Hematopoietic multipotent progenitor cell treated with erythropoietin and hydrocortisone succinate and interleukin-3 and kit ligand, for 17 days (in vitro differentiated cells): ENCODE measurements at regions not wholly inside any gene's neighbourhood (a gene's known extent, or its start where the extent isn't known, plus 50 kb on each side); places are given as distances from the start of the nearest gene placed in this dataset.
"Not testable (repeated sequence)": the region's sequence is repeated elsewhere in the genome, so short reads cannot be mapped to it uniquely, and the experiment has no call there.

Source experiments
- DNase-seq: peaks from one replicate; pipeline ENCODE4 v3.0.0-alpha.2; 2015; ENCODE audit warnings: low spot score

DNA sequence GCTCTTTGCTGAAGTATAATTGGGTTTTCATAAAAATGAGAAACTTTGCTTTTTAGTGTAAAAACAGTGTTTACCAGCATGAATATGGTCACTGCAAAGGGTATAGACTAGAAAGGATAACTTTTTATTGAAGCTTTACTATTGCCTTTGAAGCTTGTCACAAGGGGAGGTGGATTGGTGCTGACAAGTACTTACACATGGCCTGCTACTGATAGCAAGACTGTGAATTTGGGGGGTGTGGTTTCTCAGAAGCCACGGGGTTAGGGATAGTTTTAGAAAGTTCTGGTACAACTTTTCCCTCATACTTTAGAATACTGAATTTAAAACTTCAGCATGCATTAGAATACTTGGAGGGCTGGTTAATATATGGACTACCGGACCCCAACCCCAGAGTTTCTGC, 294.1 kb downstream of the SOCS6 start:
- DNase-seq = no peak

DNA sequence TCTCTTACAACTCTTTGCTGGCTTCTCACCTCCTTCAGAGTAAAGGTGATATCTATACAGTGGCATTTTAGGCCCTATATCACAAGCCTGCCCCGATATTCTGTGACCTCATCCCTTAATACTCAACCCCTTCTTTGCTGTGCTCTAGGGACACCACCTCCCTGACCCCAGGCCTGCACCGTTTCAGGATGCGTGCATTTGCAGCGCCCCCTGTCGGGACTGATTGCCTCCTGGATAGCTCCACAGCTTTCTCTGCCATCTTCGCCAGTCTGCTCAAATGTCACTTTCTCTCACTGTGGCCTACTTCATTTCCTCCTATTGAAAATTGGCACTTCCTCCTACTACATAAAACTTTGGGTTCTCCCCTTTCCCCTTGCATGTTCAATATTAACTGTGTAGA, 289.6 kb downstream of the SOCS6 start:
- no peak for DNase-seq

- DNase-seq = no peak
These were observed 288.2 kb downstream of the SOCS6 start for GRCh38 chr18:70577023-70577420.

GRCh38 chr18:70576276-70577022, 287.6 kb downstream of the SOCS6 start:
- no peak for DNase-seq

- DNase-seq = not testable (repeated sequence)
These were observed 286.1 kb downstream of the SOCS6 start for GRCh38 chr18:70574951-70575350.

DNA sequence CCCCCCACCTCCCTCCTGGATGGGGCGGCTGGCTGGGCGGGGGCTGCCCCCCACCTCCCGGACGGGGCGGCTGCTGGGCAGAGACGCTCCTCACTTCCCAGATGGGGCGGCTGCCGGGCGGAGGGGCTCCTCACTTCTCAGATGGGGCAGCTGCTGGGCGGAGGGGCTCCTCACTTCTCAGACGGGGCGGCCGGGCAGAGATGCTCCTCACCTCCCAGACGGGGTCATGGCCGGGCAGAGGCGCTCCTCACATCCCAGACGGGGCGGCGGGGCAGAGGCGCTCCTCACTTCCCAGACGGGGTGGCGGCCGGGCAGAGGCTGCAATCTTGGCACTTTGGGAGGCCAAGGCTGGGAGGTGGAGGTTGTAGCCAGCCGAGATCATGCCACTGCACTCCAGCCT, 280.8 kb downstream of the SOCS6 start:
- not testable (repeated sequence) for DNase-seq

- no peak for DNase-seq
These were observed 270.6 kb downstream of the SOCS6 start for GRCh38 chr18:70559446-70559845.

GRCh38 chr18:70558371-70558770, 269.5 kb downstream of the SOCS6 start:
- DNase-seq = no peak

GRCh38 chr18:70554854-70555445, 266.1 kb downstream of the SOCS6 start:
- DNase-seq = no peak

- DNase-seq = no peak
These were observed 265.1 kb downstream of the SOCS6 start for GRCh38 chr18:70553936-70554260.

DNA sequence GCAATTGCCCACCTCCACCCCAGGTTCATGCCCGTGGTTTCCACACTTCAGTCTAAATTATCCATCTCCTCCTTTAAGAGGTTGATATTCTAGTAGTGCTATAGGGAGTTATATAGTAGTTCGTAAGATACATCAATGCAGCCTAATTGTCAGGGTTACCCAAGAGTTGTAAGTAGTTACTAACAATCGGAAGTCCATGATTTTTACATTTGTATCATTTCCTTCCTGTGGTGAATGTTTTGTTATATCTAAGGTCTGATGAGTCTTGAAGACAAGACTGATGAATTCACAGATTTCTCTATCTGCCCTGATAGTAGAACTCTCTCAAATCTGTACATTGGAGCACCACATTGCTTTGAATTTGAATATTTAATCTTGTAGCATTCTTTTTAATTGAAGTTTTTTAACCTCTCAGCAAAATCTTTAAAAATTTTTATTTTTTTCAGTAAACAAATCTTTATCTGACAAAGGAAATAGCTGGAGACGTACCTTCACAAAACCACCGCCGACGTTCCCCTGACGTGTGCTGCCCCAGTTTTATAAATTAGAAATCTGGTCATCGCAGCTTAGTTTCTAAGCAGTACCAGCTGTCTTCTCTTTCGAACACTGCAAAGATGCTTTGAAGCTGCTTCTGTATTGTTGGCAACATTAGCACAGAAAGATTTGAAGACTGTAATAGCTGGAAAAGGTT, 264.5 kb downstream of the SOCS6 start:
- DNase-seq = no peak

- no peak for DNase-seq
These were observed 247.7 kb downstream of the SOCS6 start for GRCh38 chr18:70536370-70537062.

- no peak for DNase-seq
These were observed 246.2 kb downstream of the SOCS6 start for GRCh38 chr18:70535041-70535440.

GRCh38 chr18:70525322-70525721, 236.5 kb downstream of the SOCS6 start:
- not testable (repeated sequence) for DNase-seq

- DNase-seq = no peak
These were observed 234.9 kb downstream of the SOCS6 start for GRCh38 chr18:70523792-70524182.

GRCh38 chr18:70523035-70523791, 234.4 kb downstream of the SOCS6 start:
- no peak for DNase-seq

- DNase-seq = no peak
These were observed 233.4 kb downstream of the SOCS6 start for GRCh38 chr18:70522183-70522680.

GRCh38 chr18:70520867-70521266, 232.0 kb downstream of the SOCS6 start:
- no peak for DNase-seq

- DNase-seq = no peak
These were observed 224.8 kb downstream of the SOCS6 start for GRCh38 chr18:70513502-70514171.

DNA sequence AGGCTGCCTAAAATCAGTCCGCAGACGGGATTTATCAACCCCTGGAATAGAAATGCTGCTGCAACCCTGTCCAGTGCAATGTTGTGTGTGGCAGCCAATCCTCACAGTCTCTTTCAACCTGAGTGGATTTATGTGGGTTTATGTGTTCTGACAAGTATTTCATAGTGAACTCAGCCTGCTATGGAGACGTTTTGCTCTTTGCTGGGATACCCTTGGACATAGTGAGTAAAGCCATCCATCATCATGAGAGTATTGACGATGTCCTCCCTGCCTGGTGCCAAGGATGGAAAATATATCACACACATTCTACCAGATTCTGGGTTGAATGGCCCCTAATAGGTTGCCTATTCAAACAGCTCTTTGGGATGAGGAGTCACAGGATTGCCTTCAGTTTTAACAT, 219.1 kb downstream of the SOCS6 start:
- no peak for DNase-seq

- DNase-seq = no peak
These were observed 217.7 kb downstream of the SOCS6 start for GRCh38 chr18:70506511-70506910.
